DMS153 treated with DMSO at 0.1 percent for 48 hours (cell line): ENCODE measurements at regions not wholly inside any gene's neighbourhood (a gene's known extent, or its start where the extent isn't known, plus 50 kb on each side); places are given as distances from the start of the nearest gene placed in this dataset.
"Not testable (repeated sequence)": the region's sequence is repeated elsewhere in the genome, so short reads cannot be mapped to it uniquely, and the experiment has no call there.

Experiments used
- DNase-seq: peaks from one replicate; lab custom pipeline; 2025; ENCODE audit not compliant: unreplicated experiment; lab: John Stamatoyannopoulos, UW

DNA sequence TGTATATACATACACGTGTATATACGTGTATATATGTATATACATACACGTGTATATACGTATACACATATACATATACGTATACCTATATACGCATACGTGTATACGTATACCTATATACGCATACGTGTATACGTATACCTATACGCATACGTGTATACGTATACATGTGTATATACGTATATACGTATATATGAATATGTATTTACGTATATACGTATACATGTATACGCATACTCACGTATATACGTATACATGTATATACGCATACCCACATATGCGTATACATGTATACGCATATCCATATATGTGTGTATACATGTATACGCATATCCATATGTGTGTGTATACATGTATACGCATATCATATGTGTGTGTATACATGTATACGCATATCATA lies 487.8 kb upstream of the TMEFF2 start:
- DNase-seq, result not testable (repeated sequence)

DNA sequence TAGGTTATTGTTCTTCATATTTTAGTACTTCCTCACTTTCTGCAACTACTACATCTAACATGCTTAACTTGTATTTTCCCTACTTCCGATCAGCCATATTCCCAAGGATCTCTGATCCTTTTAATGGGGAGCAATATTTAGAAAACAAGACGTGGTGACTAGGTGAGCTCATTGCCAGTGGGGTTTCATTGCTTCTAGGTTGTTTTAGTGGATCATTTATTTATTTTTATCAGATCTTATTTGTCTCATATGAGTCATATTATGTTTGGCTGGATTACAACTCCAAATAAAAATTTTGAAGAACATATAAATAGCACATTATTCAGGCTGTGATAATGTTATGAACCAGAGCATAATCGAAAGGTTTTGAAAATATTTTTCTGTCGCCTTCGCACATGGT lies 480.9 kb upstream of the TMEFF2 start:
- DNase-seq, result no peak

DNA sequence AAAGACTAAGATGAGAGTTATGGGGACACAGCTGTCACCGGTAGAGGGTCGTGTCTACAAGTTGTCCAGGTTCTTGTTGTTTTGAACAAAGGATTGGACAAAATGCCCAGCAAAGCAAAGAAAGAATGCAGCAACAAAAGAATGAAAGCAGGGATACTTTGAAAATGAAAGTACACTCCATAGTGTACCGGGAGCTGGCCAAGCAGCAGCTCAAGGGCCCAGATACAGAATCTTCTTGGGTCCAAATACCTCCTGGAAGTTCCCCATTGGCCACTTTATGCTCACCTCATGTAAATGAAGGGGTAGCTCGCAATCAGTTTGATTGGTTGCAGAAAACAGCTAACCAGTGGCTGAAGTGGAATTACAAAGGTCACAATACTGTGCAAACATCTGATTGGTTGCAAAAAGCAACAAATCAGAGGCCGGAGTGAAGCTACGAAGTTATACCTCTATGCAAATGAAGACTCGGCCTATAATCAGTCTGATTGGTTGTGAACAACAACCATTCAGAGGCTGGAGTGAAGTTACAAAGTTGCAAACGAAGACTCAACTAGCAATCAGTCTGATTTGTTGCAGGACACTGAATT lies 474.9 kb upstream of the TMEFF2 start:
- no peak for DNase-seq

DNA sequence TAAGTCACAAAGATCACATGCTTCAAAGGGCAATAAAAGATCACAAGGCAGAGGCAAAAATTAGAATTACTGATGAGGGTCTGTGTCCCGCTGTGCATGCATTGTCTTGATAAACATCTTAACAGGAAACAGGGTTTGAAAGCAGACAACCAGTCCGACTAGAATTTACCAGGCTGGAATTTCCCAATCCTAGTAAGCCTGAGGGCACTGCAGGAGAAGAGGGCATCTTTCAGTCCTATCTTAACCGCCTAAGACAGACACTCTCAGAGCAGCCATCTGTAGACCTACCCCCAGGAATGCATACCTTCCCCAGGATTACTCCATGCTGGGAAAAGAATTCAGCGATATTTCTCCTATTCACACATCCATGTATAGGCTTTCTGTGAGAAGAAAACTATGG lies 465.8 kb upstream of the TMEFF2 start:
- DNase-seq, result not testable (repeated sequence)

DNA sequence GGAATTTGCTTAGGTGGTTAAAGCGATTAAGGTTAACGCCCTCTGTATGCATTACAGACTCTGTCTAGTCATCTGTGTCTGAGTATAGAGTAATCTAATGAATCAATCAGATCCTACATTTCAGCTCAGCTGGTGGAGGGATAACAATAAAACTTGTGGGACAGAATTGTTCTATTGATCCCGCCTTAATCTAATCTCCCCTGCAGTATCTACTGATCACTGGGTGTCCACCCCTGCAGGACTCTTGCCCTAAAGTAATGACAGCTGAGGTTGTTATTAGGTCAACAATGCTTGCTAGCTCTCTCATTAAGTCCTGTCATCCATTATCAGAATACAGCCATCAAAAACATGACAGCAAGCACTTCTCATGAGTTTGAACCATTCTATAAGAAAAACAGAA lies 462.6 kb upstream of the TMEFF2 start:
- no peak for DNase-seq

DNA sequence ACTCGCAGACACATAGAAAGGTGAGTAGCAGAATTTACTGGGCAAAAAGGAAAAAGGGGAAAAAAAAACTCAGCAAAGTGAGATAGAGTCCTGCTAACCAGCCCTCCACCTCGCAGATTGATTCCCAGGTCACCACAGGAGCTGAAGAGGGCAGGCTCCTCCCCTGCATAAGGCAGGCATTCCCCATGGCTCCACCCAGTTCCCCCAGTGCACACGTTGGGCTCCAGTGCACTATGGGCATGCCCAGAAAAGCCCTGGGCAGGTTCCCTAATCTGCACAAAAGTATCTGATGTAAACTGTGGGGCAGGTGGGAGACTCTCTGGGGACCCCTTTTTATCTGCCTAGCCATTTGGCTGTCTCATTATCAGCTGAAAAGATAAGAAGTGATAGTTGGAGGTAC lies 461.2 kb upstream of the TMEFF2 start:
- DNase-seq, result no peak

DNA sequence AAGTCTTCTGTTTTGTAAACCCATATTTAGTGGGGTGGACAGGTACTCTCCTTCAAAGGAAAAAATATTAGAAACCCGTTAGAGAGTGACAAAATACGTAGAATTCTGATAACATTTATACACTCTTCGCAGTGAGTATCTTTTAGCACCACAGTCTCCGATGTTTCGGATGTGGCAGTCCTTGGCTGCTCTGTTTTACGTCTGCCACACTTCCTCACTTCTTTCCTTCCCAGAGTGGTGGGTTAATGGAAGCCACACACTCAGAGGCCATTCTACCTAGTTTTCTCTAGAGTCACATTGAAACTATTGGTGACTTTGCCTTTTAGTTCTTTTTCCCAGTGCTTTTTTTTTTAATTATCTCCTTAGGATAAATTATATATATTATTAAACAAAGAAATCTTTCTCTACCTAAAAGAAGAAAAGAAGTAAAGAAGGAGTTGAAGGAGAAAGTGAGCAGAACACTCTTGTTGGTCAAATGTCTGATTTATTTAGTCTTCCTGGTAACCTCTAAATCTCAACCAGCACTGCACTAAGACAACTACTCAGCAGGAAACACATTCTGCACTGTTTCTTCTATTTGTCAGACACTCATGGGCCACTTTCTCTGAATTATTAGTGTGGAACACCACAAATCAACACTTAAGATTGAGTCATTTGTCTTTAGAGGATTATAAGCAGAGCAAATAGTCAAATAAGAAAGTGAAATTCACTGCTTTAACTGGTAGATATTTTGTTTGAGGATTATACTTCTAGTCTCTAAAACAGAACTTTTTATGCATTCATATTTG lies 451.3 kb upstream of the TMEFF2 start:
- DNase-seq, result no peak

DNA sequence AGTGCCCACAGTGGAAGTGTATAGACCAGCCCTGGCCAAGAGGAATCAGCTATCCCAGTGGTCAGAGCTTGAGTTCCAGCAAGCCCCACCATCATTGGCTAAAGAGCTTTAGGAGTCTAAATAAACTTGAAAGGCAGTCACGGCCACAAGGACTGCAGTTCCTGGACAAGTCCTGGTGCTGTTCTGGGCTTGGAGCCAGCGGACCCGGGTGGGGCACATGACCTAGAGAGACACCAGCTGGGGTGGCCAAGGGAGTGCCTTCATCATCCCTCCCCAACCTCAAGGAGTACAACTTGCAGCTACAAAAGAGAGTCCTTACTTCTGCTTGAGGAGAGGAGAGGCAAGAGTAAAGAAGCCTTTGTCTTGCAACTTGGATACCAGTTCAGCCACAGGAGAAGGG lies 439.8 kb upstream of the TMEFF2 start:
- no peak for DNase-seq

DNA sequence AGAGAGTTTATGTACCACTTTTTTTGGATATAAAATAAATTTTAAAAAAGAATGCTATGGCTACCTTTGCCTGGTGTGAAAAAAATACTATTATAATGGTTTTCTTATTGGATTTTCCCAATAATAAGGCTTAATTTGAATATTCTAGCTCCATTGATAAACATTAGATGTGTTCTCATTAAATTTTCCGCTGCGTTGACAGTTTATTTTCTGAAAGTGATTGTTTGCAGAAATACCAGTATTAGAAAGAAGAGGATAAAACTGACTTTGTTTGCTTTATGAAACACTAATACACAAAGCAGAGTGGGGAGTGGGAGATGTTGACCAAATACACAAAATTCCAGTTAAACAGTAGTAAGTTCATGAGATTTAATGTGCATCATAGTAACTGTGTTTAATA lies 433.3 kb upstream of the TMEFF2 start:
- no peak for DNase-seq

DNA sequence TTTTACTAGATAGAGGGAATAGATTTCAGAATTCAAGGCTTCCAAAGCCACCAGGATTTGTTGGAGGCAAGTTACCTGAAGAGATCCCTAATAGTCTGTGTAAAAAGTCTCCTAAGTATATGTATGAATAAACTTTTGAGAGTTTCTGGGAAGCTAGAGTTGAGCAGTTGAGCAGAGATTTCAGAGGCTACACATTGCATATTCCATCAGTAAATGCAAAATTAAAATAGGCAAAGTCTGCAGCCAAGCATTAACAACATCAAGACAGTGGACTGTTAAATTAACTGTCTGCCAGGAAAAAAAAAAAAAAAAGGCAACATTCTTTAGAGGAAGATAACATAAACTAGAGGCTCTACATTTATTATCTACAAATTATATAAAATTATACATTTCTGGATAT lies 420.4 kb upstream of the TMEFF2 start:
- no peak for DNase-seq

DNA sequence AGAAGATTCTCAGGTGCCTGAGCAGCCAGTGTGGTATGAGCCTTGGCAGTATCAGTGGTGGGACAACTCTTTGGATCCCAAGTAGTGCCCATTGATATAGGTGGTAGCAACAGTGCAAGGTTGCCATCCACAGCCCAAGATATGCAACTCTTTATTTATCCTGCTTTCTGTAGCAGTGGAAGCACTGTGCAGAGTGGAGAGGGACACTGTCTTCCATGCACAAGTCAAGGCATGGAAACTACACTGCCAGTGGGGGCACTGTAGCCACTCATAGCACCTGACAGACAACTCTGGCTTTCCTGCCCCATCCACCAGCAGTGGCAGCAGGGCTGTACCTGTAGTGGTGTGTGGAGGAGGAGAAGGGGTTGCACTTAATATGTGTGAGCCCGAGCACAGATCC lies 409.6 kb upstream of the TMEFF2 start:
- no peak for DNase-seq

DNA sequence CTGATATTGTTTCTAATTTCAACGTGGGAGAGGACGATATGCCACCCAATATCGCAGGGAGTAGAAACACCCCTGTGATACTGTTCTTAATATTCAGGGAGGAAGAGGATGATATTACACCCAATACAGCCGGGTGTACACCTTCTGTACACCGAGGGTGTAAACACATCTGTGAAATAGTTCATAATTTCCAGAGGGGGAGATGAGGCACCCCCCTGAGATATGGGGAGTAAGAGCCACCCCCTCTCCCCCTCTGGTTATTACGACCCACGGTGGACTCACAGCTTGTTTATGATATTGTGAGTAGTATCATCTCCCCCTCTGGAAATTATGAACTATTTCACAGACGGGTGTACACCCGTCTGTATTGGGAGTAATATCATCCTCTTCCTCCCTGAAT lies 403.9 kb upstream of the TMEFF2 start:
- DNase-seq, result not testable (repeated sequence)

DNA sequence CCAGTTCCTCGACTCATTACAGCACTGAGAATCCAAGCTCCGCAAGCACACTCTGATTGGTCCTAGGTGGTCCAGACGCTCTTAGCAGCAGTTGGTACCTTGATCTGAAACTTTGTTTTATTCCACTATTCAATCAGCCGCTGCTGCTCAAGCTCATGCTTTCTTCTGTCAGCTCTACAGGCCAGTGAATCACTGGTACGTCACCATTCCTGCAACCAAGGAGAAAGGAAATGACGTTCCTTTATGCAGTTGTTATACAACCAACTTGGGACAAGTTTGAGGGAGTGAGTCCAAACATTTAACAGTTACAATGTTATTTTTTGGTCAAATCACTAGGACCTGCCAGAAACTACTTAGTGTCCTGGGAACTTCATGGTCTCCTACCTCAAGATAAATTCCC lies 398.8 kb upstream of the TMEFF2 start:
- no peak for DNase-seq

DNA sequence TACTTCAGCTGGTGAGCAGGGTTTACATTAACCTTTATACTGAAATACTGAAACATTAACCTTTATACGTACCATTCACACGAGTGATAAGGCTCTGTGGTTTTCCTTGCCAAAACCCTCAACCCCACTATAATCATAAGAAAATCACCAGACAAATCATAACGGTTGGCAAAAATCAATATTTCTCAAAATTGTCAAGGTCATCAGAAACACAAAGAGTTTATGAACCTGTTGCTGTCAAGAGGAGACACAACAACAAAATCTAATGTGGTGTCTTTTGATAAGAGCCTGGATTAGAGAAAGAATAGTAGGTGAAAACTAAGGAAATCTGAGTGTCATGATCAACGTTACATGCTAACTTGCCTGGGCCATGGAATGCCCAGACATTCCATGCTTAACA lies 396.9 kb upstream of the TMEFF2 start:
- no peak for DNase-seq

DNA sequence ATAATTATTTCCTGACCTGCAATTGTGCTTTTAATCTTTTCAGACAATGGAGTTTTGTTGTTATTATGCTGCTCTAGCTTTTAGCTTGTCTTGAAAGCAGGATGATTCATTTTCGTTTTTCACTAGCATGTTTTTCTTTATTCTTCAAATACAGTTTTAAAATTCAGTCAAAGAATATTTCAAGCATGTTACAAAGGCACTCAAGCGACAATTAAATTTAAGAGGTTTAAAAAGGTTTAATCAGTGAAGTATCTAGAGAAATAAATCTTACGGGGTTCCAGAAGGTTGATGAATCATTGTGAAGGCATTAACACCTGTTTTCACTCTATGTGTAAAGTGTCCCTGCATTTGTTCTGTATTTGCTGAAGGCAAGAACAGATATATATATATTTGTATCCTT lies 390.7 kb upstream of the TMEFF2 start:
- DNase-seq, result no peak

DNA sequence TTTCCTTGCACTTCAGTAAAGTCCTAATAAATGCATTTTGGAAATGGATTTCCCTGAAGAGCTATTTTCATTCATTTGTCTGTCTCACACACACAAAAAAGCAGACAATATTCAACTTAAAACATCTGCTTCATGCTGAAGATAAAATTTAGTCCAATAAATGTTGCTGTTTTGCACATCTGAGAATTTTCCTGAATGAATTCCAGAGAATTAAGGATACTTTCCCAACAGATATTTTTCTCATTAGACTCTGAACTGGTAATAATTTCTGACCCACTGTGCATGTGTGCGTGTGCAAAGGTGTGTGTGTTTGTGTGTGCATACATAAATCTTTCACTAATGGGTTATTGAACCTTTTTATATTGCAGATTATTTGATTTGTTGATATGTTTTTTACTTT lies 390.2 kb upstream of the TMEFF2 start:
- no peak for DNase-seq

DNA sequence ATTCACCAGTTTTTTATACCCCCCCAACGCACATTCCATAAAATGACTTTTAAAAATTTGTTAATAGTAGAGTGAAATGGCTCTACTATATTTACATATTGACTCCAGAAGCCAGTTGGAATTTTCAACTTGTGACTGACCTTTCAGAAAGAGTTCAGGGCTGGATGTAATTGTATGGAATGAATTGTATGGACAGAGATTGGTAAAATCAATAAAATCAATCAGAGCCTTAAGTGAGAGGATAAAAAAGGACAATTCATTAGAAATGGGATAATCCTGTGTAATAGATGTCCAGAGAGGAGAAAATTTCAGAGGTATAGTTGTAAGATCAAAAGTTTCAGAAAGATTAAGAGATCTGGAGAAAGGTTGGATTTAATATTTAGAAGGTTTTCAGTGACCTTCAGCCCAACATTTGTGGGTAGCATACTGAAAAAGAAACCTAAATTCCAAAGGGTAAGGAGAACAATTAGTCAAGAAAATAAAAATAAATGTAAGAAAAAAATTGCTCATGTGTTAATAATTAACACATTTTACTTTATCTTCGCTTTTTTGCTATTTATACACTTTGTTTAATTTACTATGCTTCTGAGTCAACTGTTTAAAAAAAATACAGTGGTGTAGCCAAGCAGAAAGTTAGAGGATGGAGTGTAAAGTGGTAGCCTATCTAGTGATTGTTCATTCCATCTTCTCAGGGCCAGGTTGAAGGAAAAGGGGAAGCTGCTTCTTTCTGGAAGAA lies 385.4 kb upstream of the TMEFF2 start:
- DNase-seq, result no peak

DNA sequence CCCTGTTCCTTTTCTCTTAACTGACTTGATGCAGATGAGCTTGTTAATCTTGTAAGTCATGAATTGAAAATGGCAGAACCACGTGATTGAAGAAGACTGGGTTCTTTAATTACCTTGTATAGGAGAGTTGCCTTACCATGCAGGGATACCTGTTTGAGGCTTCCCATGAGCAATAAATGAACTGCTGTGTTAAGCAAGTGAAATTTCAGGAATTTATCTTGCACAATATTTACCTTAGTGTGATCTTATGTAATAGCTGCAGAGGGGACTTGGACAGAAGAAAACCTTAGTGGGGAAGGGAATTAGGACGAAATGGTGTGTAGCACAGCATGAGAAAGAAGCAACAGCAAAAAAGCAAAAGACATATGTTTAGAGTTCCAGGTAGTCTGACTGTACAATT lies 384.0 kb upstream of the TMEFF2 start:
- no peak for DNase-seq

DNA sequence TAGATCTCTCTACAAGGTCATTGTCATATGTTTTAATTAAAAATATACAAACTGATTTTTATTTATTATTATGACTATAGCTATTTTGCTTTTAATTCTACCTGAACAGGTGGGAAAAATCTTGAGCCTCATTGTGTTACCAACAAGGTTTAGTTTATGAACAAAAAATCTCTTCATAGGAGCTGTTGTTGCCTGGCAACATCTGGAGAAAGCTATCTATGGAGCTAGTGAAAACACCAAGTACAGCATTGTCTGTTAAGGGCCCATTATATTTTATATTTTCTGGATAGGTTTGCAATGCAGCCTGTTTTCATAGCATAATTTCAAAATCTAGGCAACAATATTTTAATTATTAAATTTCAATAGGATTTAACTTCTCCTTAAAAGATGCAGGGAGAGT lies 383.0 kb upstream of the TMEFF2 start:
- DNase-seq, result no peak

DNA sequence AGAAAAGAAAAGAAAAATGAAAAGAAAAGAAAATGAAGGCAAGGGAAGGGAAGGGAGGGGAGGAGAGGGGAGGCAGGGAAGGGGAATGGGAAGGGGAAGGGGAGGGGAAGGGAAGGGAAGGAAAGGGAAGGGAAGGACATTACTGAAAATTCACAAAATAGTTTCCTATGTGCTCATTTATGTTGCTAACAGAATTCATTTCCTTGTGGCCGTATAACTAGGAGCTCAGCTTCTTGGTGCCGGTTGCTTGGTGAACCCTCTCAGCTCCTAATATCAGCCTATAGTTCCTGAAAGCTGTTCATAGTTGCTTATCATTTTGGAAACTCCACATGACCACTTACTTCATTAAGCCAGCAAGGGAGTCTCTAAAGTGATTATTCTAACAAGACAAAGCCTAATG lies 379.8 kb upstream of the TMEFF2 start:
- no peak for DNase-seq

DNA sequence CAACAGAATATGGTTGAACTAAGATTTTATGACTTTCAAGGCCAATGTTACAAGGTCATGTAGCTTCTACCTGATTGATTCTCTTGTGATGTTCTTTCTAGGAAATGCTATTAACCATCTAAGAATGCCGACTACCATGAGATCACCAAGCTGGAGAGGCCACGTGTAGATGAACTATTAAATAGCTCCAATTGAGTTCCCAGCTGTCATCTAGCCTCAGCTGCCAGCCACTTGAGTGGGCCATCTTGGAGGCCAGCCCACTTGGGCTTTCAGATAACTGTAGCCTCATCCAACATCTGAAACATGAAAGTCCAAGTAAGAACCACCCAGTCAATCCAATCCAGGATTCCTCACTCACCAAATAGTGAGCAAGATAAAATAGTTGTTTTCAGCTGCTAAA lies 376.9 kb upstream of the TMEFF2 start:
- no peak for DNase-seq

DNA sequence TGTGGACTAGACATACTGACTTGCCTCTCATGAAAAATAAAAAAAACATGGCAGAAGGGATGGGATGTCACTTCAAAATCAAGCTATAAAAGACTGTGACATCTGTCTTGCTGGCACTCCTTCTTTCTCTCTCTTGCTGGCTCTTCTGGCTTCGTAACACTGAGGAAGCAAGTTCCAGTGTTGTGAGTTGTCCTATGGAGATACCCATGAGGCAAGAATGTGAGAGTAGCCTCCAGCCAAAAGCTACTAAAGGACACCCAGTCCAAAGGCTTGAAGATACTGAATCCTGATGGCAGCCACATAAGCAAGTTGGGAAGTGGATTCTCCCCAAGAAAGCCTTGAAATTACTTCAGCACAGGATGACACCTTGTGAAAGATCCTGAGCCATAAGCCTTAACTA lies 376.1 kb upstream of the TMEFF2 start:
- no peak for DNase-seq
